Body of pancreas (tissue), 4 donors: ENCODE measurements at regions not wholly inside any gene's neighbourhood (a gene's known extent, or its start where the extent isn't known, plus 50 kb on each side); places are given as distances from the start of the nearest gene placed in this dataset.

ENCODE experiments used
- POLR2A ChIP-seq, 3 donors: fragments of 450-650 bp; IDR thresholded peaks; one replicate each; pipeline ENCODE4 v1.6.1; 2016; ENCODE audit warnings: antibody characterized with exemption in 3 of 3, mild to moderate bottlenecking in 2 of 3
- TF ChIP-seq, protein P1 (sequence below), 7 experiments: fragments of 450-650 bp in 4 of 7; fragments of 200-600 bp in 3 of 7; sonication (generic) in 3 of 7; IDR thresholded peaks; one replicate each; pipeline ENCODE4 v1.5.1; 2016 to 2019; ENCODE audit warnings: antibody characterized with exemption in 7 of 7

DNA sequence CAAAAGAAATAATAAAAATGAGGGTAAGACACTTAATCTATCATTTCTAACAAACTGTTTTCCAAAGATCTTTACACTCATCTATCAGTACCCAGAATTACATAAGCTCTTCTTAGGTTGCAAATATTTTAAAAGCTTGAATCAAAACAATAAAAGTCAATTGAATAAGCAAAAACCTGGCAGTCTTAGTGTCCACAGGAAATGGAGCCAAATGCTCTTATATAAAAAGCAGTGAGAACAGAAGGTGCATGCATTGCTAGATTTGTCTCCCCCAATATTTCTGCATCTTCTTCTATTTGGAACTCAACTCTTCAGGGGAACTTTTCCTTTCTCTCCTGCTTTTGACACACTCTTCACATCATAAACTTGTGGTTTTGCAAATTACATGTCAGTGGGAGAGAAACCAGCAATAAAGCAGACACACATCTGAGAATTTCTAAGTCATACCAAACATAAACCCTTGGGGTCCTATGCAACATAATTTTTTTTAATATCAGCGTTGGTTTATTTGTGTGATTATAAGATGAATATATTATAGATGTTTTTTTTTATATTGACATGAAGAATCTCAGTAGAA, 343.9 kb upstream of the ACVR2A start:
- TF ChIP-seq, protein P1, sequence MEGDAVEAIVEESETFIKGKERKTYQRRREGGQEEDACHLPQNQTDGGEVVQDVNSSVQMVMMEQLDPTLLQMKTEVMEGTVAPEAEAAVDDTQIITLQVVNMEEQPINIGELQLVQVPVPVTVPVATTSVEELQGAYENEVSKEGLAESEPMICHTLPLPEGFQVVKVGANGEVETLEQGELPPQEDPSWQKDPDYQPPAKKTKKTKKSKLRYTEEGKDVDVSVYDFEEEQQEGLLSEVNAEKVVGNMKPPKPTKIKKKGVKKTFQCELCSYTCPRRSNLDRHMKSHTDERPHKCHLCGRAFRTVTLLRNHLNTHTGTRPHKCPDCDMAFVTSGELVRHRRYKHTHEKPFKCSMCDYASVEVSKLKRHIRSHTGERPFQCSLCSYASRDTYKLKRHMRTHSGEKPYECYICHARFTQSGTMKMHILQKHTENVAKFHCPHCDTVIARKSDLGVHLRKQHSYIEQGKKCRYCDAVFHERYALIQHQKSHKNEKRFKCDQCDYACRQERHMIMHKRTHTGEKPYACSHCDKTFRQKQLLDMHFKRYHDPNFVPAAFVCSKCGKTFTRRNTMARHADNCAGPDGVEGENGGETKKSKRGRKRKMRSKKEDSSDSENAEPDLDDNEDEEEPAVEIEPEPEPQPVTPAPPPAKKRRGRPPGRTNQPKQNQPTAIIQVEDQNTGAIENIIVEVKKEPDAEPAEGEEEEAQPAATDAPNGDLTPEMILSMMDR (IDR thresholded peaks at IDR 0.05), result no peak
- no peak for TF ChIP-seq POLR2A (IDR thresholded peaks at IDR 0.05)
